ENCODE measurements at regions not wholly inside any gene's neighbourhood (a gene's known extent, or its start where the extent isn't known, plus 50 kb on each side); places are given as distances from the start of the nearest gene placed in this dataset.

GRCh38 chr3:161555320-161555719 is 58.7 kb downstream of the OTOL1 start:
- no peak for TF ChIP-seq CTCF (IDR thresholded peaks at IDR 0.05; ENCODE audit: unreplicated experiment)
- Mint-ChIP-seq H3K9me3 (no peaks in the 10 kb centered on the region), H3K36me3 (no peaks in the 10 kb centered on the region), H3K4me3 (no peak overlapping the region), H3K27me3 (ENCODE audit: low read depth) (peaks cover 3% of the 10 kb centered on the region), H3K4me1 (peaks cover 24% of the 10 kb centered on the region), H3K27ac (no peak overlapping the region)
- DNase-seq (ENCODE audit: low spot score in 2 of 2, unreplicated experiment in 2 of 2), result no peak

GRCh38 chr3:161556533-161556932 is 59.9 kb downstream of the OTOL1 start:
- Mint-ChIP-seq H3K4me3 (no peak overlapping the region), H3K36me3 (no peaks in the 10 kb centered on the region), H3K27me3 (ENCODE audit: low read depth) (peaks cover 3% of the 10 kb centered on the region), H3K27ac (no peak overlapping the region), H3K4me1 (peaks cover 27% of the 10 kb centered on the region), H3K9me3 (no peaks in the 10 kb centered on the region)
- no peak for DNase-seq (ENCODE audit: low spot score in 2 of 2, unreplicated experiment in 2 of 2)
- no peak for TF ChIP-seq CTCF (IDR thresholded peaks at IDR 0.05; ENCODE audit: unreplicated experiment)

- Mint-ChIP-seq H3K9me3 (no peaks in the 10 kb centered on the region), H3K27me3 (ENCODE audit: low read depth) (peaks cover 5% of the 10 kb centered on the region), H3K4me3 (no peak overlapping the region), H3K4me1 (peaks cover 27% of the 10 kb centered on the region), H3K36me3 (no peaks in the 10 kb centered on the region), H3K27ac (no peak overlapping the region)
- no peak for TF ChIP-seq CTCF (IDR thresholded peaks at IDR 0.05; ENCODE audit: unreplicated experiment)
- DNase-seq (ENCODE audit: low spot score in 2 of 2, unreplicated experiment in 2 of 2), result no peak
Measured at GRCh38 chr3:161556941-161557340, 60.3 kb downstream of the OTOL1 start.

GRCh38 chr3:161557445-161558150 is 61.0 kb downstream of the OTOL1 start:
- no peak overlapping the region for H3K27ac Mint-ChIP-seq
- no peak for TF ChIP-seq CTCF (IDR thresholded peaks at IDR 0.05; ENCODE audit: unreplicated experiment)
- H3K9me3 Mint-ChIP-seq, result no peaks in the 10 kb centered on the region
- H3K4me3 Mint-ChIP-seq, result no peak overlapping the region
- no peaks in the 10 kb centered on the region for H3K36me3 Mint-ChIP-seq
- DNase-seq (ENCODE audit: low spot score in 2 of 2, unreplicated experiment in 2 of 2), result no peak
- peaks cover 27% of the 10 kb centered on the region for H3K4me1 Mint-ChIP-seq
- H3K27me3 Mint-ChIP-seq (ENCODE audit: low read depth), result peaks cover 3% of the 10 kb centered on the region

GRCh38 chr3:161558236-161558635 is 61.6 kb downstream of the OTOL1 start:
- no peak for DNase-seq (ENCODE audit: low spot score in 2 of 2, unreplicated experiment in 2 of 2)
- peaks cover 27% of the 10 kb centered on the region for H3K4me1 Mint-ChIP-seq
- TF ChIP-seq CTCF (IDR thresholded peaks at IDR 0.05; ENCODE audit: unreplicated experiment), result no peak
- H3K4me3 Mint-ChIP-seq, result no peak overlapping the region
- no peak overlapping the region for H3K27ac Mint-ChIP-seq
- peaks cover 3% of the 10 kb centered on the region for H3K27me3 Mint-ChIP-seq (ENCODE audit: low read depth)
- no peaks in the 10 kb centered on the region for H3K9me3 Mint-ChIP-seq
- H3K36me3 Mint-ChIP-seq, result no peaks in the 10 kb centered on the region

Data from mesothelial cell of epicardium (in vitro differentiated cells).